Pancreas (tissue), 10 donors: ENCODE measurements at regions not wholly inside any gene's neighbourhood (a gene's known extent, or its start where the extent isn't known, plus 50 kb on each side); places are given as distances from the start of the nearest gene placed in this dataset.

ENCODE experiments used
- ATAC-seq, 4 donors: fragments of 200-7000 bp; cut with Tn5 transposase; one replicate each; pipeline versions ENCODE4 v1.8.0 to v1.9.1; 2020; ENCODE audit warnings: mild to moderate bottlenecking in 4 of 4, moderate library complexity in 4 of 4
- DNase-seq, 6 donors: peaks; one replicate each; pipeline ENCODE4 v3.0.0-alpha.2; 2020
- FAIRE-seq: peaks from 2 replicates; lab custom pipeline; 2012; peaks lifted over from hg19 to GRCh38; lab: Jason Lieb, UNC
- H3K27ac ChIP-seq, 4 donors: fragments of 200-600 bp; sonication (generic); 1 replicate in 3 of 4; 2 replicates in 1 of 4; pipeline versions ENCODE4 v1.5.0 to v1.8.0; 2020
- H3K27me3 ChIP-seq, 4 donors: fragments of 200-600 bp; one replicate each; pipeline ENCODE4 v1.8.0; 2021
- H3K36me3 ChIP-seq, 3 donors: fragments of 200-600 bp; sonication (generic) in 1 of 3; one replicate each; pipeline versions ENCODE4 v1.5.0 to v1.8.0; 2020 to 2021
- H3K4me1 ChIP-seq, 3 donors: fragments of 200-600 bp; one replicate each; pipeline ENCODE4 v1.8.0; 2021
- H3K4me3 ChIP-seq, 4 donors: fragments of 200-600 bp; sonication (generic) in 2 of 4; one replicate each; pipeline versions ENCODE4 v1.5.0 to v1.8.0; 2020 to 2021
- H3K9me3 ChIP-seq, 4 donors: fragments of 200-600 bp; one replicate each; pipeline ENCODE4 v1.8.0; 2021
- WGBS, 2 donors: extraction: QIAGEN DNeasy Blood & Tissue Kit; methylation state at CpG; one replicate each; pipeline ENCODE4 v1.1.7; 2013; 5-methylcytosine and 5-hydroxymethylcytosine counted together
- intact Hi-C, 3 donors: fragments of 100-400 bp; cut with DNase I; formaldehyde crosslinking; loops; one replicate each; pipeline versions ENCODE4 v1.11.1 to v1.14.2; 2022
- TF ChIP-seq, protein P1 (sequence below), 4 donors: fragments of 200-600 bp; sonication (generic) in 3 of 4; IDR thresholded peaks; one replicate each; pipeline versions ENCODE4 v1.5.0 to v1.8.0; 2021; ENCODE audit warnings: antibody characterized with exemption in 4 of 4
- donor health status: healthy with polysubstance abuse.
- donor health status: DM: no; HTN: no; CAD: no; lungs with moderate emphysema.
- donor health status: DM: no; HTN: no; CAD: no.
- donor health status: control.
- donor health status: control.
- donor health status: Bipolar disorder and iron deficiency.
- donor health status: DM: yes; HTN: yes; CAD: no.
- donor health status: DM: no; HTN: no; CAD: no.
- donor health status: DM: no; HTN: no; CAD: no.
- donor health status: DM: yes; HTN: yes; CAD: no.

DNA sequence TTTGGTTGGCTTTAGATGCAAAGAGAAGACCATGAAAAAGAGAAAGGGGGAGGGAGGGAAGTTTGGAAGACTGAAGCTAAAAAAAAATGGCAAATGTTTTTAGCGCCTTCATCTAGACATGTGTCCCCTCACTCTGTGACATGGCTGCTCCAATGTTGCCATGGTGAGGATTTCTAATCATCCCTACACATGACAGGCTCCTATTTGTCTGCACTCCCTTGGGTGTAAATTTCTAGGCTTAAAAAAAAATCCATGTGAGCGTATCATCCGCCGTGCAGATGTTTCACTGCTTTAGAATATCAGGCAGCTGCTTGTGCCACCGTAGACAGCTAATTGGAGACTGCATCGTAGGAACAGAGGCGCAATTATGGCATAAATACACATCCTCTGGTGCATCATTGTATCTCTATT lies 761.1 kb upstream of the MMS22L start:
- WGBS, 2 donors = 64 to 75% methylated on average over 7 of the region's 7 CpGs
- intact Hi-C loops = no loop called here
- H3K27me3 ChIP-seq = peaks cover 0 to 19% (median 0%) of the 10 kb centered on the region in 4 donors
- no peaks in the 10 kb centered on the region for H3K36me3 ChIP-seq
- H3K9me3 ChIP-seq = no peaks in the 10 kb centered on the region
- no peak for ATAC-seq
- TF ChIP-seq, protein P1, sequence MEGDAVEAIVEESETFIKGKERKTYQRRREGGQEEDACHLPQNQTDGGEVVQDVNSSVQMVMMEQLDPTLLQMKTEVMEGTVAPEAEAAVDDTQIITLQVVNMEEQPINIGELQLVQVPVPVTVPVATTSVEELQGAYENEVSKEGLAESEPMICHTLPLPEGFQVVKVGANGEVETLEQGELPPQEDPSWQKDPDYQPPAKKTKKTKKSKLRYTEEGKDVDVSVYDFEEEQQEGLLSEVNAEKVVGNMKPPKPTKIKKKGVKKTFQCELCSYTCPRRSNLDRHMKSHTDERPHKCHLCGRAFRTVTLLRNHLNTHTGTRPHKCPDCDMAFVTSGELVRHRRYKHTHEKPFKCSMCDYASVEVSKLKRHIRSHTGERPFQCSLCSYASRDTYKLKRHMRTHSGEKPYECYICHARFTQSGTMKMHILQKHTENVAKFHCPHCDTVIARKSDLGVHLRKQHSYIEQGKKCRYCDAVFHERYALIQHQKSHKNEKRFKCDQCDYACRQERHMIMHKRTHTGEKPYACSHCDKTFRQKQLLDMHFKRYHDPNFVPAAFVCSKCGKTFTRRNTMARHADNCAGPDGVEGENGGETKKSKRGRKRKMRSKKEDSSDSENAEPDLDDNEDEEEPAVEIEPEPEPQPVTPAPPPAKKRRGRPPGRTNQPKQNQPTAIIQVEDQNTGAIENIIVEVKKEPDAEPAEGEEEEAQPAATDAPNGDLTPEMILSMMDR (IDR thresholded peaks at IDR 0.05) = no peak
- no peaks in the 10 kb centered on the region for H3K4me1 ChIP-seq
- no peak for DNase-seq
- no peak overlapping the region for H3K27ac ChIP-seq
- H3K4me3 ChIP-seq = no peak overlapping the region
- FAIRE-seq = no peak

DNA sequence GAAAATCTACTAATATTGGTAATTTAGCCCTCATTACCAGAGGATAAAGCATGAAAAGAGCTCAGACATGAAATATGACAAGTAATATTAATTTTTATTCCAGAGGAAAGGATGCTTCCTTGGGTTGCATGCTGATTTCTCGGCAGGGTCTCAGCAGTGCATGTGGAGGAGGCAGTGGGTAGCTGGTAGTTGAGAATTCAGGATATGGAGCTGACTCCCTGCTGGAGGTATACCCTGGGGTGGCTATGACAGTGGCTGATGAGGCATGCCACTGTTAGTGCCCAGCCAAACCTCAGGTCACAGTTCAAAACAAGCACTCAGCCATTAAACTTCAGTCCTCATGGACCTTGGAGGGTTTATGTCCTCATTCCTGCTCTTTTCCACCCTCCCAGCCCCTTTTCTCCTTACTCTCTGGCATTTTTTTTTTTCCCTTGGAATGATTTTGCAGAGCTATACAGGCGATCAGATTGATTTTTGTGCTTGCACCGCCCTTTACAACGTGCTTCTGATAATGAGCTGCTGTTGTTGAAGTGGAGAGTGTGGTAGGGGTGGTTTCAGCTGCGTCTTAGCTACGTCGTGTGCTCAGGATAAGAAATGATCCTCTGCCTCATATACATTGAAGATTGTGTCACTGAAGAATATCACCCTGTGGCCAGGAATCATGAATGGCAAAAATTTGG lies 761.9 kb upstream of the MMS22L start:
- Histone ChIP-seq H3K4me1 (no peaks in the 10 kb centered on the region), H3K9me3 (no peaks in the 10 kb centered on the region), H3K4me3 (no peak overlapping the region), H3K36me3 (no peaks in the 10 kb centered on the region), H3K27ac (no peak overlapping the region), H3K27me3 (peaks cover 0 to 19% (median 0%) of the 10 kb centered on the region in 4 donors)
- TF ChIP-seq, protein P1 (IDR thresholded peaks at IDR 0.05) = no peak
- 15 to 18% methylated on average over 7 of the region's 7 CpGs for WGBS, 2 donors
- ATAC-seq (no peak), DNase-seq (no peak), FAIRE-seq (no peak)
- intact Hi-C loops = no loop called here

DNA sequence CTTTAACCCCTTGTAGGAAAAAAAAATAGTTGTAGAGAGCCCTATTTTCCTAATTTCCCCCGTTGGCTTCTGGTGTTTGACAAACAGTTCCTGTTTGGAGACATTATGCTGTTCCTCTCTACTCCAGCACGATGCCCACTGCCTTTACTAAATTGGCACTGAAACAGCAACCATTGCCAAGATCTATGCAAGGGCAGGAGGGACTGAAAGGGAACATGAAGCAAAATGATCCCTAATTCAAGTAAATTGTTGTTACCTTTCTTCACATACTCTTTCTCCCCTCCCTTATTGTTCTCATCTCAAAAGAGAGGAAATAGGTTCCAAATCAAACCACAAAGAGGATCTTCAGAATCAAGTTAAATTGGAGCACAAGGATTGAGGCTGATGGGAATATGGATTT lies 764.1 kb upstream of the MMS22L start:
- Histone ChIP-seq H3K27ac (no peak overlapping the region), H3K9me3 (no peaks in the 10 kb centered on the region), H3K4me3 (no peak overlapping the region), H3K36me3 (no peaks in the 10 kb centered on the region), H3K27me3 (peaks cover 0 to 19% (median 0%) of the 10 kb centered on the region in 4 donors), H3K4me1 (no peaks in the 10 kb centered on the region)
- intact Hi-C loops = no loop called here
- DNase-seq = no peak
- ATAC-seq = no peak
- no peak for FAIRE-seq
- 33 to 35% methylated on average over 2 of the region's 2 CpGs for WGBS, 2 donors
- TF ChIP-seq, protein P1 (IDR thresholded peaks at IDR 0.05) = no peak

DNA sequence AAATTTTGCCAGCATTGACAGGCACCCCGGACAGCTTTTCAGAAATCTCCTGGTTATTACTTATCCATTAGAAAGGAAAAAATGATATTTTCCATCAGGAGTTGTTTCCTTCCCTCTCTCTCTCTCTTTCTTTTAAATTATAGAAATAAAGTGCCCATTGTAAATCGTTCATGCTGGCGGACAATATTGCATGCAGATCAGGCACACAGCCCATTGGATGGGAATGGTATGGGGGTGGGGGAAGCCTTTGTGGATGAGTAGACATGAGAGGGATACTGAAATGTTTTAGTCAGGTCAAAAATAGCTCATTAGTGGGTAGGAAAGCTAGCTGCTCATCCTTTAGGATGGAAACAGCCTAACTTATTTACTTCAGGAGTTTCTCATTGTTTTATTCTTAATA lies 764.9 kb upstream of the MMS22L start:
- ATAC-seq (no peak), FAIRE-seq (no peak), DNase-seq (no peak)
- H3K4me3 ChIP-seq = no peak overlapping the region
- WGBS, 2 donors = 44 to 63% methylated on average over 3 of the region's 3 CpGs
- no peaks in the 10 kb centered on the region for H3K36me3 ChIP-seq
- H3K27ac ChIP-seq = no peak overlapping the region
- TF ChIP-seq, protein P1 (IDR thresholded peaks at IDR 0.05) = no peak
- peaks cover 0 to 12% (median 0%) of the 10 kb centered on the region in 4 donors for H3K27me3 ChIP-seq
- no peaks in the 10 kb centered on the region for H3K4me1 ChIP-seq
- intact Hi-C loops = no loop called here
- H3K9me3 ChIP-seq = no peaks in the 10 kb centered on the region

DNA sequence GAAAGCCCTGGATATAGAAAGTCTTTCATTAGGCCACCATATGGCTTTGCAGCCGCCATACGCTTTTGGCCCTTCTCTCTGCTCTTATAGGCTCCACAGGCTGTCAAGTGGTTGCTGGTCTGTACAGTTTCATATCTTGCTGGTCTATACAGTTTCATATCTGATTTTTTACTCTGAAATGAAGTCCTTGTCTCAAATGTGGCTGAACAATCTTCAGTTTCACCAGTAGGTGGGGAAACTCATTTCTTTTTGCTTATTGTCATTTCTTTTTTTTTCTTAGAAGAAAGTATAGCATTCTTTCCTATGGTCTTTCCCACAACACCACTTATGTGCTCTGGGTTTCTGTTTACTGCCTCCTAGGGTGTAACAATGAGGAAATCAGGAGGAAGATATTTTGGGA lies 771.4 kb upstream of the MMS22L start:
- Histone ChIP-seq H3K9me3 (no peaks in the 10 kb centered on the region), H3K4me3 (no peak overlapping the region), H3K4me1 (no peaks in the 10 kb centered on the region), H3K27ac (no peak overlapping the region), H3K27me3 (no peaks in the 10 kb centered on the region), H3K36me3 (no peaks in the 10 kb centered on the region)
- WGBS, 2 donors = 68 to 70% methylated on average over 2 of the region's 2 CpGs
- intact Hi-C loops = no loop called here
- no peak for DNase-seq
- ATAC-seq = no peak
- TF ChIP-seq, protein P1 (IDR thresholded peaks at IDR 0.05) = no peak
- FAIRE-seq = no peak
